Mesothelial cell of epicardium (in vitro differentiated cells): ENCODE measurements at regions not wholly inside any gene's neighbourhood (a gene's known extent, or its start where the extent isn't known, plus 50 kb on each side); places are given as distances from the start of the nearest gene placed in this dataset.
"Not testable (repeated sequence)": the region's sequence is repeated elsewhere in the genome, so short reads cannot be mapped to it uniquely, and the experiment has no call there.

ENCODE experiments used
- DNase-seq, 2 experiments: peaks; one replicate each; pipeline ENCODE4 v3.0.0; 2021; ENCODE audit warnings: low spot score in 2 of 2; ENCODE audit not compliant: unreplicated experiment in 2 of 2
- H3K27ac Mint-ChIP-seq: 2 replicates; pipeline ENCODE4 v1.8.0; 2021; ENCODE audit warnings: mixed read lengths
- H3K27me3 Mint-ChIP-seq: 2 replicates; pipeline ENCODE4 v1.8.0; 2021; ENCODE audit warnings: low read depth, mixed read lengths
- H3K36me3 Mint-ChIP-seq: 2 replicates; pipeline ENCODE4 v1.8.0; 2021; ENCODE audit warnings: mixed read lengths
- H3K4me1 Mint-ChIP-seq: 2 replicates; pipeline ENCODE4 v1.8.0; 2021; ENCODE audit warnings: mixed read lengths
- H3K4me3 Mint-ChIP-seq: 2 replicates; pipeline ENCODE4 v1.8.0; 2021; ENCODE audit warnings: mild to moderate bottlenecking, moderate library complexity, mixed read lengths
- H3K9me3 Mint-ChIP-seq: 2 replicates; pipeline ENCODE4 v1.8.0; 2021; ENCODE audit warnings: mixed read lengths
- CTCF ChIP-seq: fragments of 200-600 bp; sonication (generic); IDR thresholded peaks from one replicate; pipeline ENCODE4 v1.5.0; 2021; ENCODE audit warnings: antibody characterized with exemption; ENCODE audit not compliant: unreplicated experiment

DNA sequence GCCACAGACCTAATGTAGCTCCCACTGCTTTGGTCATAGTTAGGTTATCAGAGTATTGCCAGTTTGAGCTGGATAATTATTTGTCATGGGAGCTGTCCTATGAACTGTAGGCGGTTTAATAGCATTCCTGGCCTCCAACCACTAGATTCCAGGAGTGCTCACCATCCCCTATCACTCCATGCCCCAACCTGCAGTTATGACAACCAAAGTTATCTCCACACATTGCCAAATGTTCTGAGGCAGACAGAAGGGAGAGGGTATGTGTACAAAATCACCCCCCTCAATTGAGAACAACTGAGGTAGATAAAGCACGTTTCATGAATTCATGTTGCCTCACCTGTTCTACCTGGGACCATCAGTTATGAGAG is 119.0 kb upstream of the CACUL1 start:
- DNase-seq, result no peak
- peaks cover 2% of the 10 kb centered on the region for H3K36me3 Mint-ChIP-seq
- H3K9me3 Mint-ChIP-seq, result peaks cover 18% of the 10 kb centered on the region
- no peaks in the 10 kb centered on the region for H3K27me3 Mint-ChIP-seq
- TF ChIP-seq CTCF, result no peak
- no peak overlapping the region for H3K27ac Mint-ChIP-seq
- peaks cover 37% of the 10 kb centered on the region for H3K4me1 Mint-ChIP-seq
- no peak overlapping the region for H3K4me3 Mint-ChIP-seq

DNA sequence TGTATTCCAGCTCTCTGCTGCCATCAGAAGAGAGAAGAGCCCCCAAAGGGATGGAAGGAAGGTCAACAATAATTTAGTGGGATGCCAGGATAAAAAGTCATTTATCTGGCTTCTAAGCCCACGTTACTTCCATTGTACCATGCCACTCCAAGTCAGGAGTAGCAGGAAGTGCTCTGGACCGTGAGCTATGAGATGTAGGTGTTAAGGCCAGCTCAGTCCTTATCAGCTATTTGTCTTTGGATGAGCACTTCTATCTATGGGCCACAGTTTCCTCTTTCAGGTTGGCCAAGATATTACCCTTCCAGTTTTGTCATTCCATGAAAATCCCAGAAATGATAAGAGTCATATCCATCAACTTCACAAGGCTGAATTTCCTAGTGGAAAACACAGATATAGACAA is 119.4 kb upstream of the CACUL1 start:
- H3K4me1 Mint-ChIP-seq, result peaks cover 37% of the 10 kb centered on the region
- peaks cover 18% of the 10 kb centered on the region for H3K9me3 Mint-ChIP-seq
- no peak for DNase-seq
- H3K27me3 Mint-ChIP-seq, result no peaks in the 10 kb centered on the region
- no peak for TF ChIP-seq CTCF
- no peak overlapping the region for H3K27ac Mint-ChIP-seq
- H3K4me3 Mint-ChIP-seq, result no peak overlapping the region
- H3K36me3 Mint-ChIP-seq, result peaks cover 2% of the 10 kb centered on the region

- Mint-ChIP-seq H3K9me3 (peaks cover 18% of the 10 kb centered on the region), H3K27ac (no peak overlapping the region), H3K36me3 (peaks cover 2% of the 10 kb centered on the region), H3K27me3 (no peaks in the 10 kb centered on the region), H3K4me1 (peaks cover 35% of the 10 kb centered on the region), H3K4me3 (no peak overlapping the region)
- no peak for TF ChIP-seq CTCF
- DNase-seq, result no peak
These were observed 120.3 kb upstream of the CACUL1 start for GRCh38 chr10:118875087-118875486.

DNA sequence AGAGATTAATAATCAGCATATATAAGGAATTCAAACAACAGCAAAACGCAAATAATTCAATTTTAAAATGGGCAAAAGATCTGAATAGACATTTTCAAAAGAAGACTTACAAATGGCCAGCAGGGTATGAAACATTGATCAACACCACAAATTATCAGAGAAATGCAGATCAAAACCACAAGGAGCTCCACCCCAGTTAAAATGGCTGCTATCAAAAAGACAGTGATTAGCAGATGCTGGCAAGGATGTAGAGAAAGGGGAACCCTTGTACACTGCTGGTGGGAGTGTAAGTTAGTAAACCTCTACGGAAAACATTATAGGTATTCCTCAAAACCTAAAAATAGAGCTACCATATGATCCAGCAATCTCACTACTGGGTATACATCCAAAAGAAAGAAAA is 128.0 kb upstream of the CACUL1 start:
- no peak overlapping the region for H3K4me3 Mint-ChIP-seq
- no peak overlapping the region for H3K27ac Mint-ChIP-seq
- no peaks in the 10 kb centered on the region for H3K36me3 Mint-ChIP-seq
- no peak for TF ChIP-seq CTCF
- DNase-seq, result no peak
- peaks cover 19% of the 10 kb centered on the region for H3K27me3 Mint-ChIP-seq
- H3K9me3 Mint-ChIP-seq, result peaks cover 18% of the 10 kb centered on the region
- H3K4me1 Mint-ChIP-seq, result no peaks in the 10 kb centered on the region

- no peak for TF ChIP-seq CTCF
- no peaks in the 10 kb centered on the region for H3K36me3 Mint-ChIP-seq
- DNase-seq, result no peak
- H3K4me3 Mint-ChIP-seq, result no peak overlapping the region
- peaks cover 18% of the 10 kb centered on the region for H3K9me3 Mint-ChIP-seq
- no peak overlapping the region for H3K27ac Mint-ChIP-seq
- peaks cover 26% of the 10 kb centered on the region for H3K27me3 Mint-ChIP-seq
- H3K4me1 Mint-ChIP-seq, result no peaks in the 10 kb centered on the region
These were observed 137.3 kb upstream of the NANOS1 start for GRCh38 chr10:118892255-118892654.

DNA sequence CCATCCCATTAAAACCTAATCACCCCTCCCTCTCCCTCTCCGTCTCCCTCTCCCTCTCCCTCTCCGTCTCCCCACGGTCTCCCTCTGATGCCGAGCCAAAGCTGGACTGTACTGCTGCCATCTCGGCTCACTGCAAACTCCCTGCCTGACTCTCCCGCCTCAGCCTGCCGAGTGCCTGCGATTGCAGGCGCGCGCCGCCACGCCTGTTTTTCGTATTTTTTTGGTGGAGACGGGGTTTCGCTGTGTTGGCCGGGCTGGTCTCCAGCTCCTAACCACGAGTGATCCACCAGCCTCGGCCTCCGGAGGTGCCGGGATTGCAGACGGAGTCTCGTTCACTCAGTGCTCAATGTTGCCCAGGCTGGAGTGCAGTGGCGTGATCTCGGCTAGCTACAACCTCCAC is 134.6 kb upstream of the NANOS1 start:
- H3K27ac Mint-ChIP-seq, DNase-seq: not testable (repeated sequence)

More for the DNA sequence above, 134.6 kb upstream of the NANOS1 start:
- not testable (repeated sequence) for H3K4me1 Mint-ChIP-seq, H3K27me3 Mint-ChIP-seq, H3K4me3 Mint-ChIP-seq, H3K36me3 Mint-ChIP-seq
- peaks cover 18% of the 10 kb centered on the region for H3K9me3 Mint-ChIP-seq
